Neural cell (in vitro differentiated cells): ENCODE measurements at regions not wholly inside any gene's neighbourhood (a gene's known extent, or its start where the extent isn't known, plus 50 kb on each side); places are given as distances from the start of the nearest gene placed in this dataset.

Experiments used
- H2AFZ ChIP-seq: fragments of 200-600, 300-800 bp; sonication (generic), shearing (Covaris generic); 2 replicates; pipeline ENCODE4 v1.6.0; 2014; ENCODE audit warnings: low read depth, mild to moderate bottlenecking, antibody characterized with exemption, low read length, moderate library complexity
- H3F3A ChIP-seq: fragments of 200-600 bp; shearing (Covaris generic); 2 replicates; pipeline ENCODE4 v1.6.1; 2016; ENCODE audit warnings: mild to moderate bottlenecking, moderate library complexity, mixed read lengths, antibody characterized with exemption, low read length; ENCODE audit not compliant: insufficient read depth, poor library complexity, severe bottlenecking
- H3K27ac ChIP-seq: fragments of 200-600, 300-800 bp; sonication (generic), shearing (Covaris generic); 2 replicates; pipeline ENCODE4 v1.5.1; 2014; ENCODE audit warnings: mild to moderate bottlenecking, low read length, moderate library complexity
- H3K27me3 ChIP-seq: fragments of 300-800, 200-600 bp; sonication (generic), shearing (Covaris generic); 2 replicates; pipeline ENCODE4 v1.6.0; 2014; ENCODE audit warnings: mild to moderate bottlenecking, low read depth, low read length, moderate library complexity; ENCODE audit not compliant: insufficient read depth
- H3K36me3 ChIP-seq: fragments of 300-800, 200-600 bp; sonication (generic), shearing (Covaris generic); 2 replicates; pipeline ENCODE4 v1.5.1; 2014; ENCODE audit warnings: mild to moderate bottlenecking, antibody characterized with exemption, low read length, moderate library complexity; ENCODE audit not compliant: insufficient read depth
- H3K4me2 ChIP-seq: fragments of 300-800, 200-600 bp; sonication (generic), shearing (Covaris generic); 2 replicates; pipeline ENCODE4 v1.6.0; 2014; ENCODE audit warnings: mild to moderate bottlenecking, low read length
- H3K4me3 ChIP-seq: fragments of 300-800, 200-600 bp; sonication (generic), shearing (Covaris generic); 2 replicates; pipeline ENCODE4 v1.5.1; 2014; ENCODE audit warnings: mild to moderate bottlenecking, low read length, moderate library complexity
- H3K79me2 ChIP-seq: fragments of 200-600 bp; shearing (Covaris generic); replicated peaks from 2 replicates; pipeline ENCODE4 v1.6.0; 2014; ENCODE audit warnings: mild to moderate bottlenecking, low read length, moderate library complexity; ENCODE audit not compliant: insufficient read depth
- H3K9ac ChIP-seq: fragments of 300-800, 200-600 bp; sonication (generic), shearing (Covaris generic); 2 replicates; pipeline ENCODE4 v1.6.1; 2016; ENCODE audit warnings: mild to moderate bottlenecking, low read length, mixed read lengths
- H3K9me2 ChIP-seq: fragments of 200-600 bp; shearing (Covaris generic); 2 replicates; pipeline ENCODE4 v1.6.1; 2016; ENCODE audit warnings: mild to moderate bottlenecking, low read length, mixed read lengths; ENCODE audit not compliant: insufficient read depth
- H3K9me3 ChIP-seq: fragments of 200-600, 300-800 bp; sonication (generic), shearing (Covaris generic); 2 replicates; pipeline ENCODE4 v1.6.1; 2016; ENCODE audit warnings: mild to moderate bottlenecking, mixed run types, low read length, moderate library complexity, mixed read lengths
- H4K20me1 ChIP-seq: fragments of 200-600 bp; shearing (Covaris generic); 2 replicates; pipeline ENCODE4 v1.6.1; 2016; ENCODE audit warnings: mild to moderate bottlenecking, mixed run types; ENCODE audit not compliant: insufficient read depth
- EP300 ChIP-seq: fragments of 450-650 bp; conservative IDR thresholded peaks from 2 replicates; pipeline ENCODE4 v1.6.1; 2014; ENCODE audit warnings: antibody characterized with exemption, mild to moderate bottlenecking, moderate library complexity; ENCODE audit not compliant: poor library complexity, severe bottlenecking
- EZH2 ChIP-seq: fragments of 200-600, 300-800 bp; shearing (Covaris generic), sonication (generic); IDR thresholded peaks from 2 replicates; pipeline ENCODE4 v1.6.1; 2014; ENCODE audit warnings: antibody characterized with exemption, low read length, borderline replicate concordance, mild to moderate bottlenecking; ENCODE audit not compliant: insufficient read depth, poor library complexity, severe bottlenecking
- MXI1 ChIP-seq: fragments of 450-650 bp; conservative IDR thresholded peaks from 2 replicates; pipeline ENCODE4 v1.6.1; 2014; ENCODE audit warnings: antibody characterized with exemption, mild to moderate bottlenecking; ENCODE audit not compliant: poor library complexity, severe bottlenecking
- POLR2AphosphoS5 ChIP-seq: IDR thresholded peaks from 2 replicates; pipeline ENCODE4 v1.6.1; 2012
- RAD21 ChIP-seq: fragments of 450-650 bp; conservative IDR thresholded peaks from 2 replicates; pipeline ENCODE4 v1.6.1; 2014; ENCODE audit warnings: antibody characterized with exemption, mild to moderate bottlenecking, moderate library complexity
- SMC3 ChIP-seq: fragments of 450-650 bp; conservative IDR thresholded peaks from 2 replicates; pipeline ENCODE4 v1.6.1; 2014; ENCODE audit warnings: antibody characterized with exemption, mild to moderate bottlenecking, moderate library complexity; ENCODE audit not compliant: poor library complexity
- TAF1 ChIP-seq: IDR thresholded peaks from 2 replicates; pipeline ENCODE4 v1.6.1; 2012; ENCODE audit warnings: low read depth
- TF ChIP-seq, protein P1 (sequence below): IDR thresholded peaks from 2 replicates; pipeline ENCODE4 v1.6.1; 2012; ENCODE audit warnings: borderline replicate concordance
- TF ChIP-seq, protein P2 (sequence below): fragments of 450-650 bp; IDR thresholded peaks from 2 replicates; pipeline ENCODE4 v1.5.1; 2014; ENCODE audit warnings: antibody characterized with exemption, mild to moderate bottlenecking, moderate library complexity; ENCODE audit not compliant: poor library complexity, severe bottlenecking

DNA sequence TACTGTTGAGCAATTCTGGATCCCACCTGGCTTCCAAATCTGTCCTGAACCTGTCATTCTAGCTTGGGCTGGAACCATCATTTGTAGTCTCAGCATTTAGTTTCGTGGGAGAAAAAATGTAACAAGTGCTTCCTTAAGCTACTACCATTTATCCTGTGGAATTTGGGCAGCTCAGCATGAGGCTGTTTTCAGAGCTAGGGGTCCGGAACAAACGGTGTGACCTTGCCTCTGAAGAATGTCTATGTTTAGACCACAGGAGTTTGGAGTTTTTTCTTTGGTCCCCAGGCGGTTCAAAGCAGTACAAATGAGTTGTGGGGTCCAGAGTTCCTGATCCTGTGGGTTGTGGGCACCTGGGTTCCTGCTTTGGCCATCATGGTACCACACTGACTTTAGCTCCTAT is 59.1 kb upstream of the TMEM178A start:
- TF ChIP-seq MXI1 (no peak), EZH2 (no peak), EP300 (no peak), TAF1 (no peak), RAD21 (no peak), POLR2AphosphoS5 (no peak), SMC3 (no peak)
- TF ChIP-seq, protein P1, sequence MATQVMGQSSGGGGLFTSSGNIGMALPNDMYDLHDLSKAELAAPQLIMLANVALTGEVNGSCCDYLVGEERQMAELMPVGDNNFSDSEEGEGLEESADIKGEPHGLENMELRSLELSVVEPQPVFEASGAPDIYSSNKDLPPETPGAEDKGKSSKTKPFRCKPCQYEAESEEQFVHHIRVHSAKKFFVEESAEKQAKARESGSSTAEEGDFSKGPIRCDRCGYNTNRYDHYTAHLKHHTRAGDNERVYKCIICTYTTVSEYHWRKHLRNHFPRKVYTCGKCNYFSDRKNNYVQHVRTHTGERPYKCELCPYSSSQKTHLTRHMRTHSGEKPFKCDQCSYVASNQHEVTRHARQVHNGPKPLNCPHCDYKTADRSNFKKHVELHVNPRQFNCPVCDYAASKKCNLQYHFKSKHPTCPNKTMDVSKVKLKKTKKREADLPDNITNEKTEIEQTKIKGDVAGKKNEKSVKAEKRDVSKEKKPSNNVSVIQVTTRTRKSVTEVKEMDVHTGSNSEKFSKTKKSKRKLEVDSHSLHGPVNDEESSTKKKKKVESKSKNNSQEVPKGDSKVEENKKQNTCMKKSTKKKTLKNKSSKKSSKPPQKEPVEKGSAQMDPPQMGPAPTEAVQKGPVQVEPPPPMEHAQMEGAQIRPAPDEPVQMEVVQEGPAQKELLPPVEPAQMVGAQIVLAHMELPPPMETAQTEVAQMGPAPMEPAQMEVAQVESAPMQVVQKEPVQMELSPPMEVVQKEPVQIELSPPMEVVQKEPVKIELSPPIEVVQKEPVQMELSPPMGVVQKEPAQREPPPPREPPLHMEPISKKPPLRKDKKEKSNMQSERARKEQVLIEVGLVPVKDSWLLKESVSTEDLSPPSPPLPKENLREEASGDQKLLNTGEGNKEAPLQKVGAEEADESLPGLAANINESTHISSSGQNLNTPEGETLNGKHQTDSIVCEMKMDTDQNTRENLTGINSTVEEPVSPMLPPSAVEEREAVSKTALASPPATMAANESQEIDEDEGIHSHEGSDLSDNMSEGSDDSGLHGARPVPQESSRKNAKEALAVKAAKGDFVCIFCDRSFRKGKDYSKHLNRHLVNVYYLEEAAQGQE, result no peak
- TF ChIP-seq, protein P2, sequence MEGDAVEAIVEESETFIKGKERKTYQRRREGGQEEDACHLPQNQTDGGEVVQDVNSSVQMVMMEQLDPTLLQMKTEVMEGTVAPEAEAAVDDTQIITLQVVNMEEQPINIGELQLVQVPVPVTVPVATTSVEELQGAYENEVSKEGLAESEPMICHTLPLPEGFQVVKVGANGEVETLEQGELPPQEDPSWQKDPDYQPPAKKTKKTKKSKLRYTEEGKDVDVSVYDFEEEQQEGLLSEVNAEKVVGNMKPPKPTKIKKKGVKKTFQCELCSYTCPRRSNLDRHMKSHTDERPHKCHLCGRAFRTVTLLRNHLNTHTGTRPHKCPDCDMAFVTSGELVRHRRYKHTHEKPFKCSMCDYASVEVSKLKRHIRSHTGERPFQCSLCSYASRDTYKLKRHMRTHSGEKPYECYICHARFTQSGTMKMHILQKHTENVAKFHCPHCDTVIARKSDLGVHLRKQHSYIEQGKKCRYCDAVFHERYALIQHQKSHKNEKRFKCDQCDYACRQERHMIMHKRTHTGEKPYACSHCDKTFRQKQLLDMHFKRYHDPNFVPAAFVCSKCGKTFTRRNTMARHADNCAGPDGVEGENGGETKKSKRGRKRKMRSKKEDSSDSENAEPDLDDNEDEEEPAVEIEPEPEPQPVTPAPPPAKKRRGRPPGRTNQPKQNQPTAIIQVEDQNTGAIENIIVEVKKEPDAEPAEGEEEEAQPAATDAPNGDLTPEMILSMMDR, result no peak
- Histone ChIP-seq H3K9me2 (no peaks in the 10 kb centered on the region), H3F3A (no peaks in the 10 kb centered on the region), H2AFZ (no peak overlapping the region), H3K4me3 (no peak overlapping the region), H3K36me3 (no peaks in the 10 kb centered on the region), H4K20me1 (no peaks in the 10 kb centered on the region), H3K4me2 (no peak overlapping the region), H3K79me2 (no peaks in the 10 kb centered on the region), H3K27ac (no peak overlapping the region), H3K27me3 (no peaks in the 10 kb centered on the region), H3K9me3 (no peaks in the 10 kb centered on the region), H3K9ac (no peak overlapping the region)

DNA sequence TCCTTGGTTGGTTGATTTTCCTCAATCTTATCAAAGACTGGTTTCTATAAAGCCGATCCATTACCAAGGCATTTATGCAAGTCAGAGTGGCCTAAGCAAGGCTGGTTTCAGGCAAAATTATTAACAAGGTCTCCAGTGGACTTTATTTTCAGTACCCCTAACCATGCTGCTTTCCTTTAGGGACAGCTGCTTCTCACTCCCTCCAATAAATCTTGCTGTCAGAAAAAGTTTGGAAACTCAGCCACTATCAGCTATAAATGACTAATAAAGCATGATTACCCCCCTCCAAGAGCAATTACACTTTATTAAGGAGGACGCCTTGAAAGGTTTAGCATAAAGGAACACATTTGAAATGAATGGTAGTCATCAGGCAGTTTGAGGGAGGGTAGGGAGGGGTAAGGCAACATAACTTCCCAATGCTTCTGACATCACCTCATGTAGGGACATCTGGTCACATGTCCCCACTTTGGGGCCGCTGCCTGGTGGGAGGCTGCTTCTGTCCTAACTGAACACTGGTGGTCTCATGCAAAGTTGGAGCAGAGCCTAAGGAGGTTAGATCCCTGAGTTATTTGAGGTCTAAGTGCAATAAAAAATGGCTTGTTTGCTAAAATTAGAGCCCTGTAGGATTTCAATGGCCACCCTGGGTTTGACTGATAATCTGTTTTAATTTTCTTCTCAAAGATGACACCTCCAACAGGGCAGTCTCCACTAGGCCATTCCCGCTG is 58.0 kb upstream of the TMEM178A start:
- Histone ChIP-seq H3K9me2 (no peaks in the 10 kb centered on the region), H3K4me2 (no peak overlapping the region), H3K79me2 (no peaks in the 10 kb centered on the region), H4K20me1 (no peaks in the 10 kb centered on the region), H3K9ac (no peak overlapping the region), H3K27me3 (no peaks in the 10 kb centered on the region), H3K27ac (no peak overlapping the region), H2AFZ (no peak overlapping the region), H3K9me3 (no peaks in the 10 kb centered on the region), H3K36me3 (no peaks in the 10 kb centered on the region), H3F3A (no peaks in the 10 kb centered on the region), H3K4me3 (no peak overlapping the region)
- TF ChIP-seq POLR2AphosphoS5, result no peak
- TF ChIP-seq MXI1, result no peak
- TF ChIP-seq, protein P2, result no peak
- TF ChIP-seq, protein P1, result no peak
- no peak for TF ChIP-seq RAD21
- no peak for TF ChIP-seq TAF1
- no peak for TF ChIP-seq EZH2
- TF ChIP-seq SMC3, result no peak
- TF ChIP-seq EP300, result no peak
